Central memory CD4-positive, alpha-beta T cell (primary cell): ENCODE measurements at regions not wholly inside any gene's neighbourhood (a gene's known extent, or its start where the extent isn't known, plus 50 kb on each side); places are given as distances from the start of the nearest gene placed in this dataset.
"Not testable (repeated sequence)": the region's sequence is repeated elsewhere in the genome, so short reads cannot be mapped to it uniquely, and the experiment has no call there.

Experiments used
- DNase-seq: peaks from one replicate; pipeline ENCODE4 v3.0.0; 2022

DNA sequence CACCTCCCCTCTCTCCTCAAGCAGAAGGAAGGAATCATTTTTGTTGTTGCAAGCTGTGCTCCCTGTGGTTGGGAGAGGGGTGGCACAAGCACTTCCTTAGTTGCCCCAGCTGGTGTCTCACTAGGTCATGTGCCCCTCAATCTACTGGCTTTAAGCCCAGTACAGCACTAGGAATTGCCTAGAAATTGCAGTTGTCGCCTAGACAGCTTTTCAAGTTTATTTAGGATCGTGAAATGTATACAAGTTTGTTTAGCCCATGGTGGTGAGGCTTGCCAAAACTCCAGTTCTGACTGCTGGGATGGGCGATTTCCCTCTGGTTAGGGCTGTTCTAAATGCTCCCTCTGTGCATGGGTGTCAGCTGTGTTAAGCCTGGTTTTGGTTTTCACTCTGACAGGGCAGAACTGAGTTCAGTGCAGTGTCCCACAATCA lies 126.8 kb upstream of the ZNF644 start:
- DNase-seq, result no peak

DNA sequence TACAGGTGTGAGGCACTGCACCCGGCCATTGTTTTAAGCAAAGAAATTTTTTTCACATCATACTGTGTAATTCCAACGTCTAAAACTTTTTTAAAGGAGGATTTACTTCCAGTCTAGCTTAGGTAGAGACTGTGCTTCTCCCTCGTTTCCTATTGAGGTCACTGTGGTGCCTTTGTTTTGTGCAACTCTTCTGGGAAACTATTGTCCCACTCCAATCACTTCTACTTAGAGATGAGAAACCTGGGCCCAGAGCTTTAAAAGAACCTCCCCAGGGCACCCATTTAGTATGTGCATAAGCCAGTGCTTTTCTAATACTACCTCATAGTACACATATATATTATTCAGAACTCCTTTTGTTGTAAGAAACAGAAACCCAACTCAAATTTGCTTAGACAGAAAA lies 120.0 kb upstream of the ZNF644 start:
- DNase-seq, result no peak

DNA sequence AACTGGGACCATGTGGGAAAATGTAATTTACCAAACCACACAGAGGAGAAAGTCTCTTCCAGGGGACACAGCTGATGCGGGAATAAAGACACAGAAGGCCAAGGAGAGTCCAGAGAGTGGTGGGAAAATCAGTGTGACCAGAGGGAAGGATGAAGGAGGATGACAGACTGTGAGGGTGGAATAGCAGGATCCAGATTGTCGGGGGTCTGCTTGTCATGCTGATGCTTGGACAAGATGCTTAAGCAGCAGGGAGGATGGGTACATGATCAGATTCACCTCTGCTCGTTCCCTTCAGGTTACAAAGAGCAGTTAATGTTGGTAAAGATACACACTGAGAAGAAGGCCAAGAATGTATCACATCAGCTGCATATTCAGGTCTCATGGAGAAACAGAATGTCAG lies 117.1 kb upstream of the ZNF644 start:
- no peak for DNase-seq

DNA sequence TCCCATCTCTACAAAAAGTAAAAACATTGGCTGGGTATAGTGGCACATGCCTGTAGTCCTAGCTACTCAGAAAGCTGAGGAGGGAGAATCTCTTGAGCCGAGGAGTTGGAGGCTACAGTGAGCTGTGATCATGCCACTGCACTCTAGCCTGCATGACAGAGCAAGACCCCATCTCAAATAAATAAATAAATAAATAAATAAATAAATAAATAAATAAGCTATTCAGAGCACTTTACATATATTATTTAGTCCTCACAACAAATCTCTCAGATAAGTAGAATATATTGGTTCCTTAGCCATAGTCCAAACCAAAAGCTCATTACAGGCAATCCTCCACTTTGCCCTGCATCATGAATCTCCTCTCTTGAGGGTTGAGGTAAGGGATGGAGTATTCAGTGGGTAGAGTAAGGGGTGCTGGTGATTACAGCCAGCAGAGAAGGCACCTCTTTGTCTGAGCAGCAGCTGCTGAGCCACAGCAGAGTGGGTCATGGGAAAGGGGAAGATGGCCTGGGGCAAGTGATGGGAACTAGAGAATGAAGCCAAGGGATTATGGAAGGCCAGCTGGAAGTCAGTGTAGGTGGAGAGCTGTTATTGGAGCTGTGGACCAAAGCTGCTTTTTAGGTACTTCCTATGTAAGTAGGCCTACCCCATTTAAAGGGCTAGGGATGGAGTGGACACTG lies 115.5 kb upstream of the ZNF644 start:
- no peak for DNase-seq

DNA sequence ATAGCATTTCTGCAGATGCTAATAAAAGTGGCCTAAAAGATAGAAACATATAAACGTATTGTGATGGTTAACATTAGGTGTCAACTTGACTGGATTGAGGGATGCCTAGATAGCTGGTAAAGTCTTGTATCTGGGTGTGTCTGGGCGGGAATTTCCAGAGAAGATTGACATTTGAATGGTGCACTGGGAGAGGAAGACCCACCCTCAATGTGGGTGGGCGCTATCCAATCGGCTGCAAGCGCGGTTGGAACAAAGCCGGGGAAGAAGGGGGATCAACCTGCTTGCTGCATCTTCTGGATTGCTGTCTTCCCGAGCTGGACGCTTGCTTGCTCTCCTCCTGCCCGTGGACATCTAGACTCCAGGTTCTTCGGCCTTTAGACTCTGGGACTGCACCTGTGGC lies 114.0 kb upstream of the ZNF644 start:
- DNase-seq, result no peak

DNA sequence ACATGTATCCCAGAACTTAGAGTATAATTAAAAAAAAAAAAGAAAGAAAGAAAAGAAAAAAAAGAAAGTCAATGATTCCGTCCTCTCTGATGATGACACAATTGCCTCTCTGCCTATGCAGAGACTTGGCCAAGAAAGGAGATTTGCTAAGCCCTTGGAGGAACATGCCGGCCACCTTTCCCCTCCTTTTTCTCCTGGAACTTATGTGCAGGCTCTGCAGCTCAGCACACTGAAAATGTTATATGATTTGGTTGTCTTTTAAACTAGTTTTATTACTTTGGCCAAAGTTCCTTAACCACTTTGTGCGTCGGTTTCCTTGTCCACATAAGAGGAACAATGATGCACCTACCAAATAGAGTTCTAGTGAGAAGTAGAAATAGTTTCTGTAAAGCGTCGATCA lies 111.4 kb upstream of the ZNF644 start:
- DNase-seq, result no peak

DNA sequence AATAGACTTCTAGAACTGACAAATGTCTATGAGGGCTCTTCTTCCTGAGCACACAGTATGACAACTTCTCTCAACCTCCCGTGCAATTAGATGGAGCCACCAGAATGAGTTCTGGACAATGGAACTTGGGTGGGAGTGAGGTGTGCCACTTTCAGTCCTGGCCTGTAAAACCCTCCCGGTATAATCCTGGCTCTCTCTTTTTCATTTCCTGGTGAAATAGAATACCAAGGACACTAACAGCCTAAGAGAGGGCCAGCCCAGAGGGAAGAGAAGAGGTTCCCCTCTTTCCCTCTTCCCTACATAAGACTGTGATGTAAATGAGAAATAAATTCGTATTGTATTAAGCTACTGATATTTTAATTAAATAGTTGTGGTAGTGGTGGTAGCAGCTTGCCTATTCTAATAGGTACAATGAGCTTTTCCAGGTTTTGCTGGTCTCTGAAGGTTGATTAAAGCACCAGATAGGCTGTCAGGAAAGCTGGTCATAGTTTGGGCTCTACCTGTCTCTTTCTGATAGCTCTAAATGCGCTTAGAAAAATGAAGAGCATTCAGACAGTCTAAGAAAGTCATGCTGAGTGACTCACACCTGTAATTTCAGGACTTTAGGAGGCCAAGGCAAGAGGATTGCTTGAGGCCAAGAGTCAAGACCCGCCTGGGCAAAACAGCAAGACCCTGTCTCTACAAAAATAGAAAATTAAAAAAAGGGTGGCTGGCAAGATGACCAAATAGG lies 108.6 kb upstream of the ZNF644 start:
- DNase-seq, result no peak

DNA sequence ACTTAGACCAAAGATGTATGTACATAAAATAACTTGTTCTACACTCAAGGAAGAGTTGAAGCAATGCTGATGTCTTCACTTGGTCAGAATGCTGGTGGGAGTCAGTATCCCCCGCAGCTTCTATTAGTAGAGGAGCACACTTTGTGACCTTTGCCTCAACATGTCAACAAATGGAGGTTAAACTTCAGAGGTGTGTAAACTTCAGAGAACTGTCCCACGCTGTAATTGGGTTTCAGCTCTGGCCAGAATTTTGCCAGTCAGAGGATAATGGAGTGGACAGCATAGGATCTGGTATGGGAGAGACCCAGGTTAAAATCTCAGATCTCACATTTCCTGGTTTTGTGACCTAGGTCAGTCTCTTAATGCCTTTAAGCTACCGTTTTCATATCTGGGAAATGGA lies 107.6 kb upstream of the ZNF644 start:
- no peak for DNase-seq

DNA sequence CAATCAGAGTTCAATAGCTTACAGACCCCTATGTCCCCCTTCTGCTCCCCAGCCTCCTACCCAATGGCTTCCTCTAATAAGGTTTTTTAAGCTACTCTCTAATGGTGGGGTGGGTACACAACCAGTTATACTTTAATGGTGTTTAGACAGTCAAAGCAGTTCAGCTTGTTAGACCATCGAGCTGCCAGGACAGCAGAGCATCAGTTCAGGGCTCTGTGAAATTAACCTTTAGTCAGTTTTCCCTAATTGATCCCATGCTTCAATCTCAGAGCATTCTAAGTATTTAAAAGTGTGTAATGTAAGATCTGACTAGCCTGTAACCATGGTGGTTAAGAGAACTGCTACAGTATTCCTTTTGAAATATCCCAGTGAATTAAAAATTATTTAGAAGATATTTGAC lies 107.2 kb upstream of the ZNF644 start:
- no peak for DNase-seq

DNA sequence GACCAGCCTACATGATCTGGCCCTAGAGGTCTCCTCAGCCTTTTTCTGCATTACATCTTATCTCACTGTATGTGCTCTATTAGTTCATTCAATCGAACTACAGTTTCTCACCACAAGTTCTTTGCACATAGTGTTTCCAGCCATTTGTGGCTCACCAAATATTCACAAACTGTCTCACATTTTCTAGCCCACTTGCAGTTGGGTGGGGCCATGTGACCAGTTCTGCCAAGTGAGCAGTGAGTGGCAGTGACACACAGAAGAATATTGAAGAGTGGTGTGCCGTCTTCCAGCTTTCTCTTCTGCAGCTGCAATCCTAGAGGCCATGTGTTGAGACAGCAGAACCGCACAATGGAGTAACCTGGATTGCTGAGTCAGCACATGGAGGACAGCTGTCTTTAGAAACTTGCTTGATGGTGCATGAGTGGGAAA lies 103.2 kb upstream of the ZNF644 start:
- DNase-seq, result no peak

DNA sequence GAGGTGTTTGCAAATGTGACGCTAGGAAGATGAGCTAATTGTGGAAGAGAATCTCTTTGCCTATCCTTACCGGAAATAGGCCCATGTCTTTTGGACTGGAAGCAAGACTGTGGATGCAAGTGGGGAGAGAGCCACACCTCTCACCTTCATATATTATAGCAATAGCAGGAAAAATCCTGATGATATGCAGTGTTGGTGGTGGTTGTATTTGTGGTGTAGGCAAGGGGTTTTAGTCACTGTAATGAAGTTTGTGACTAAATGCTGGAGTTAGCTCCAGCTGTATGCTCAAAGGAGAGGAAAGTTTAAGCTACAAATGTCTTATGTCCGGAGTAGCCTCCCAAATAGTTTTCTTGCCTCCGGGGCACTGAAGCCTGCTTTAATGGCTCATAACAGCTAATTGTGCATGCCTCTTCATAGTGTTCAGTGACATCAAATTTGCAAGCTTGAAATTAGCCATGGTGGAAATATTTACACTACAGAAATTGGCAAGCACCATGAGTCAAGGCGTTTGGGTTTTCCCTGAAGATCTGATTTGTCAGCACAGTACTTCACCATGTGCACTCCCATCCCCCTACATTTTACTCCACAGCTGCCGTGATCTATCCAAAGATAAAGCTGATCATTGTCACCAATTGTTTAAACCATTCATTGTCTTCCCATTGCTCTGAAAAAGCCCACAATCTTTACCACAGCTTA lies 102.6 kb upstream of the ZNF644 start:
- DNase-seq, result no peak

DNA sequence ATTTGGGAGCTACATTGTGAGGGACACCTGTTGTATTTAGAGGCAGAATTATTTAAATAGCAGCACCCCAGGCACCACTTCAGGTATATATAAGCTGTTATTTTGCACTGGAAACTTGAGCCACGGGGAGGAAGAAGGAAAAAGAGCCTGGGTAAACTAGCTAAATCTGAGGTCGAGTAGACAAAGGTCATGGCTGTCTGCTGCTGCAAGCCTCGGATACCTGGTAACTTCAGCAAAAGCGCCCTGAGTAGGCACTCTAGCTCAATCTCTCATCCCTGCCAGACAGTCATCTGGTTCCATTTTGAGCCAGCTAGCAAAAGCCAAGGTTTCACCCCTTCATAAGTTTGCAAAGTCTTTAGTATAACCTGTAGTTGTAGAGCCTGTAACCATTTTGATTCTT lies 101.9 kb upstream of the ZNF644 start:
- no peak for DNase-seq

DNA sequence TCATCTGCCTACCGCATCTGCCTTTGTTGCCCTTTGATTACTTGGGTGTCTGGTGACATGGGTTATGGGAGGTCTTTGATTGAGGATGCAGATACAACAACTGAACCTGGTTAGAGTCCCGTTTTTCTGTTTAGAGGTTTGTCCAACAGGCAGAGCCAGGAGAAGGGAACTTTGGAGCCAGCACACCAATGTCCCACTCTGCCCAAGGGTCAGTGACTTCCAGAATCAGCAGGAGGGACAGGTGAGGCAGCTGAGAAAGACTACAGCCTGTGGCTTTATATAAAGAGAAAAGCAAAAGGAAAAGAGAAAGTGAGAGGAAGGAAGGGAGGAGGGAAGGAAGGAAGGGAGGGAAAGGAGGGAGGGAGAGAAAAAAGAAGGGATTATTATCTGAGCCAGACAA lies 101.5 kb upstream of the ZNF644 start:
- DNase-seq, result no peak

DNA sequence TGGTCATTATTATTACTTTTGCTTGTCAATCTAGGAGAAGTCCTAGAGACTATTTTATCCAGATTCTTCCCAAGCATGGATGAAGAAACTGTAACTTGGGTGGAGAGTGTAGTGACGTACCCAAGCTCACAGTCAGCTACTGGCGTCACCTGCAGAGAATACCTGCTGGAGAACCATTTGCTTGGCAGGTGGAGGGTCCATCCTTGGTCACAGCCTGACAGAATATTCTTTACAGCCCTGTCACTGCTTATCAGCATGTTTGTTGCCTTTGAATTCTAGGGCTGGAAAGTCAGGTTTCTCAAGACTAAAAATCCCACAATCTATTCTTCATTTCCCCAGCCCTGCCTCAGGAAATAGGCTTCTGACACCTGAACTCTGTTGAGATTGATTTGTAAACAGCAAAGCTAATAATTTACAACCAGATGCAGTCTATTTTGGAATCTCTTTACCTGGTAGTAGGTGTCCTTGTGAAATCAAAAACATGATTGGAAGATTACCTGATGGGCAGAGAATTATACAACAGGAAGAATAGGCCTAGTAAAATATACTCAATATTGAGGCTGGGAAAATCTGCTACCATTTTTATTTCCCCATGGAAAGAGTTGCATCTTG lies 100.4 kb upstream of the ZNF644 start:
- DNase-seq, result no peak

DNA sequence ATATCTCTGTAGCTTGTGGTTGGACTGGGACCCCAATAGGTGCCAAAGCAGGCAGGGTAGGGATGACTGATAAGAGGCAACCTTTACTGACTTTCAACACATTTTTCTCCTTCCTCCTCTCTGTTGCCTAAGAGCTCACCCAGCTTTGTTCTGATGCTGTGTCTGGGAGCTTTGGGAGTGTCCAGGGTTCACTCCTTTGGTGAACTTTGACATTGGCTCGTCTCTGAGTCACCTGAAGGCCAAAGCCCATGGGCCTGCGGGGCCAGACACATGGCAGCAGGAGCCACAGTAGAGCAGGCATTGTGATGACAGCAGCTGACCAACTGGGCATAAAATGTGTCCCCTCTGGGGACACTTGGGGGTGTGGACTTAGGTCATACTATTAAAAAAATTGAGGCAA lies 99.5 kb upstream of the ZNF644 start:
- DNase-seq, result no peak

DNA sequence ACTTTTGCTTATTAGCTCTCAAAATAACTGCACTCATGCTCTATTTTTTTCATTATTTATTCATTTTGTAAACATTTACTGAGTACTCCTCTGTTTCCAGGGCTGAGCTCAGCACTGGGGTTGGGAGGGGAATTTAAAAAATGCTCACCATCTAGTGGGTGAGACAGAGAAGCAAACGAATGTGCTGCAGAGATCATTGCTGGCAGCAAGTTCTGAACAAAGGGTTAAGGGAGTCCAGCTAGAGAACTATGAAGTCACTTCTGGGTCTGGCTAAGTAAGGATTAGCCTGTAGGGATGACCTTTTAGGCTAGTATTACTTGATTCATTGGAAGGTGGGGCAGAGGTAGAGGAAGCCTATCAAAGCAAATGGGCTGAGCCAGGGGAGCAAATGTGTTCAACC lies 99.1 kb upstream of the ZNF644 start:
- DNase-seq, result no peak

DNA sequence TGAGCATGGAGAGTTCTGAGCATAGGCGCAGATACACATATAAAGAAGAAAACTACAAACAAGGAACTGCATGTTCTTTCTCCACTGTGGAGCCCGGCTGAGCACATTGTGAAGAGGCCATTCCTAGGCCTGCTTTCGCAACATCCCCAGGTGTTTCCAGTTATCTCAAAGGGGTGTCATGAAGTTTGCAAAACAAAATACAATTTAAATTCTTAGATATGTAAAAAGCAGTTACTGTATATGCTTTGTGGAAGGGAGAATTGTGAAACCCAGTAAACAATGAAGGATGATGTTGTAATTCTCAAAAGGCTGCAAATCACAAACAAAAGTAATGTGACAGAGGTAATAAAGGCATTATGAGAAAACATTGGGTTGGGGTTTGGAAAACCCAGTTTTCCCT lies 98.6 kb upstream of the ZNF644 start:
- DNase-seq, result no peak

DNA sequence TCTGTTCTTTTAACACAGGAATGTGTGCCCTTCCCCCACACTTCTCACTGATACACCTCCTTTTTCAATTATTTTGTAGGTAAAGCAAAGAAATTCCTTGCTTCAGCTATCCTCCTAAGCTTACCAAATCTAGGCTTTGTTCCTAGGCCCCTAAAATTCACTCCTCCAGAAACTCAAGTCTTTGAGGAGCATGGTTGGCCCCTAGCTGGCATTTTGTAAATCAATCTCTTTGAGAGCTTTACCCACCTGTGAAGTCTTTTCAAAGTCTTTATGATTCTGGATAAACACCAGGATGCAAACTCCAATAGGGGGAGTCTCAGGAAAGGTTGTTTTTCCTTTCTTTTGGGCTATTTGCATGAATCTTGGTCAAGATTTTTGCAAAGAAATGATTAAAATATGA lies 82.9 kb upstream of the ZNF644 start:
- DNase-seq, result no peak

DNA sequence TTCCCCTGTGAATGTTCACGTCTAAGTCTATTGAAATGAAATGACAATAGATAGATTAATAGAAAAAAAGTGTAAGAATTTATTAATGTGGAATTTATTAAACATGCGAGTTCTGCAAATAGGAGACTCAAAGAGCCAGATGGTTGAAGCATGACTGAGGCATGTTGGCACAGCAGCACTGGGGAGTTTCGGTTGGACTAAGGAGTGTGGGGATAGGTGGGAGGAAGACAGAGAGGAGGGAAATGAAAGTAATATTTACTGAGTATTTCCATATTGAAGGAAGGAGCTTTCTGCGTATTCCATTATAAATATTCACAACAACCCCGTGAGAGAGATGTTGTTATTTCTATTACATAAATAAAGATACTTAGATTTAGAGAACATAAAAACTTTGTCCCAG lies 79.5 kb upstream of the ZNF644 start:
- DNase-seq, result no peak

DNA sequence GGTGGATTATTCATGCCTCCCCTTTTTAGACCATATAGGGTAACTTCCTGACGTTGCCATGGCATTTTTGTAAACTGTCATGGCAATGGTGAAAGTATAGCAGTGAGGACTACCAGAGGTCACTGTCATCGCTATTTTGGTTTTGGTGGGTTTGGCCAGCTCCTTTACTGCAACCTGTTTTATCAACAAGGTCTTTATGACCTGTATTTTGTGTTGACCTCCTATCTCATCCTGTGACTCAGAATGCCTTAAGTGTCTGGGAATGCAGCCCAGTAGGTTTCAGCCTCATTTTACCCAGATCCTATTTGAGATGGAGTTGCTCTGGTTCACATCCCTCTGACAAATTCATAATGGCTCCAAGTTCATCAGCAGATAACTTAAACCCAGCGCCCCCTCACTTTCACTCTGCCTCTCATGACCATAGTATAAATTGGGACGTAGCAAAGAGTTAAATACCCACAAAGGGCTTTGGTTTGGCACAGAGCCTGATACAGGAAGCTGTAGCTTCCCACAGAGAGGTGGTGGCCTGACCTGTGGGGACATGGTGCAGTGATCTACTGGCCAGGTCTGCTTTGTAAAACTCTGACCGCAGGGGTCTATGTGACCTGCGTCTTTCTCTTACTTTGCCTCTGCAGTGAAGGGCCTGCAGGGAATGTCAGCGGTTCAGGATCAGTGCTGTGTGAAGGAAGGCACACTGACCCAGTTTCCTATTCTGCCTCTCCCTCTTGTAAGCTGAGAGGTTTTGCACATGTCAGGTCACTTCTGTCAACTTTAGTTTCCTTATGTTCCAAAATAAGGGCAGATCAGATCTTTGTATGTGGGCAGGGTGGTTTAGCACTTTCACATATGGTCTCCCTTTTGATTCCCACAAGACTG lies 78.1 kb upstream of the ZNF644 start:
- DNase-seq, result peak; percentile 8

DNA sequence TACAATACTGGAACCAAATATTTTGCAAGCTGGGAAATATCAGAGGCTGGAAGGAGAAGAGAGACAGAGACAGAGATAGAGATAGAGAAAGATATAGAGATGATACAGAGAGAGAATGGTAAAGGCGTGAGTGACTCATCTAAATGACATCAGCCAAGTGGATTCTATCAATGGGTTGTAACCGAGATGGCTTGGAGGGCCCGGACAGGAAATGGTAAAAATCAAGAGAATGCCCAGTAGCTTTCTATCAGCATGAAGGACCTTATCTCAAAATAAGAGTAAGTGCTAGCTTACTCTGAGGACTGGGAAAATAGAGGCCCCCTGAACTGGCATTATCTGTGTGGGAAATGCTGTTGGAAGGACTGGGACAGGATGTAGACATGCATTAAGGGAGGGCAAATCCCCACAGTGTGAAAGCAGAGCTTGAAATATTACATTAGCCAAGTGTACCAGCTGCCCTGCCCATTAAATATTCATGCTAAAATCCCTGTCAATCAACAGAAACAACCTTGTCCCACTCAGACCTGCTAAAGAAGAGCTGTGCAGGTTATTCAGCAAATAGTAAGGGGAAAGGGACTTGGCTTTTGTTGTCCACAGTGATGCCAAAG lies 76.6 kb upstream of the ZNF644 start:
- no peak for DNase-seq

DNA sequence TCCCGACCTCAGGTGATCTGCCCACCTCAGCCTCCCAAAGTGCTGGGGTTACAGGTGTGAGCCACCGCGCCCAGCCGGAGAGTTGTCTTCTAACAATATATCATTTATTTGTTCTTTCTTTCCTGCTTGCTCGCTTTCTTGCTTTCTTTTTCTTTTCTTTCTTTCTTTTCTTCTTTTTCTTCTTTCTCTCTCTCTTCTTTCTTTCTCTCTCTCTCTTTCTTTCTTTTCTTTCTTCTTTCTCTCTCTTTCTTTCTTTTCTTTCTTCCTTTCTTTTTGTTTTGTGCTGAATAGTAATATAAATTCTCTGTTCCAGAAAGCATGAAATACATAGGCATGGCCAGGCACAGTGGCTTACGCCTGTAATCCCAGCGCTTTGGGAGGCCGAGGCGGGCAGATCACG lies 73.5 kb upstream of the ZNF644 start:
- not testable (repeated sequence) for DNase-seq
